ENCODE measurements at regions not wholly inside any gene's neighbourhood (a gene's known extent, or its start where the extent isn't known, plus 50 kb on each side); places are given as distances from the start of the nearest gene placed in this dataset.

GRCh38 chr16:65294708-65295107 lies 172.8 kb upstream of the CDH11 start:
- TF ChIP-seq EZH2 (IDR thresholded peaks at IDR 0.05; ENCODE audit: low read length, unreplicated experiment) (no peak), CTCF (conservative IDR thresholded peaks at IDR 0.05; ENCODE audit: low read depth, low read length) (no peak)
